OCI-LY1 (cell line): ENCODE measurements at regions not wholly inside any gene's neighbourhood (a gene's known extent, or its start where the extent isn't known, plus 50 kb on each side); places are given as distances from the start of the nearest gene placed in this dataset.

Experiments used
- H2AFZ ChIP-seq: fragments of 200-600 bp; sonication (generic), shearing (Covaris generic); 2 replicates; pipeline ENCODE4 v1.6.0; 2014; ENCODE audit warnings: antibody characterized with exemption, mild to moderate bottlenecking, low read length
- H3F3A ChIP-seq: fragments of 200-600 bp; sonication (generic), shearing (Covaris generic); 2 replicates; pipeline ENCODE4 v1.6.0; 2014; ENCODE audit warnings: mild to moderate bottlenecking, antibody characterized with exemption, low read length, moderate library complexity; ENCODE audit not compliant: insufficient read depth
- H3K27ac ChIP-seq: fragments of 200-600 bp; sonication (generic); 2 replicates; pipeline ENCODE4 v1.5.1; 2014; ENCODE audit warnings: low read length, mixed run types, mild to moderate bottlenecking, low read depth; ENCODE audit not compliant: poor library complexity, severe bottlenecking
- H3K27me3 ChIP-seq: fragments of 200-600 bp; sonication (generic); 2 replicates; pipeline ENCODE4 v1.6.0; 2014; ENCODE audit warnings: antibody characterized with exemption, mild to moderate bottlenecking, low read length, moderate library complexity; ENCODE audit not compliant: insufficient read depth
- H3K36me3 ChIP-seq: fragments of 200-600 bp; sonication (generic); 2 replicates; pipeline ENCODE4 v1.6.1; 2014; ENCODE audit warnings: mild to moderate bottlenecking, antibody characterized with exemption, low read length, moderate library complexity, mixed read lengths; ENCODE audit not compliant: insufficient read depth
- H3K4me1 ChIP-seq: fragments of 200-600 bp; sonication (generic); 2 replicates; pipeline ENCODE4 v1.5.1; 2014; ENCODE audit warnings: mild to moderate bottlenecking, low read length, moderate library complexity; ENCODE audit not compliant: insufficient read depth, severe bottlenecking
- H3K4me2 ChIP-seq: fragments of 200-600 bp; sonication (generic), shearing (Covaris generic); 2 replicates; pipeline ENCODE4 v1.6.1; 2014; ENCODE audit warnings: low read length
- H3K4me3 ChIP-seq: fragments of 200-600 bp; sonication (generic); 2 replicates; pipeline ENCODE4 v1.5.1; 2014; ENCODE audit warnings: low read length, low read depth, mild to moderate bottlenecking, mixed read lengths; ENCODE audit not compliant: poor library complexity, severe bottlenecking
- H3K79me2 ChIP-seq: fragments of 200-600 bp; shearing (Covaris generic); 2 replicates; pipeline ENCODE4 v1.6.1; 2016; ENCODE audit warnings: mixed run types, low read length, mixed read lengths; ENCODE audit not compliant: insufficient read depth
- H3K9ac ChIP-seq: fragments of 200-600 bp; sonication (generic), shearing (Covaris generic); 2 replicates; pipeline ENCODE4 v1.6.1; 2014; ENCODE audit warnings: mild to moderate bottlenecking, low read length, mixed read lengths
- H3K9me2 ChIP-seq: fragments of 200-600 bp; sonication (generic), shearing (Covaris generic); 2 replicates; pipeline ENCODE4 v1.6.1; 2014; ENCODE audit warnings: low read depth, mild to moderate bottlenecking, low read length, mixed read lengths
- H3K9me3 ChIP-seq: fragments of 200-600 bp; shearing (Covaris generic); 2 replicates; pipeline ENCODE4 v1.6.1; 2014; ENCODE audit warnings: low read length, mixed read lengths
- H4K20me1 ChIP-seq: fragments of 200-600 bp; sonication (generic), shearing (Covaris generic); 2 replicates; pipeline ENCODE4 v1.6.0; 2016; ENCODE audit warnings: mild to moderate bottlenecking, low read length; ENCODE audit not compliant: insufficient read depth
- EZH2 ChIP-seq: fragments of 200-600 bp; sonication (generic), shearing (Covaris generic); IDR thresholded peaks from 2 replicates; pipeline ENCODE4 v1.8.0; 2017; ENCODE audit warnings: borderline replicate concordance, mixed run types, mild to moderate bottlenecking, antibody characterized with exemption, low read length, moderate library complexity, mixed read lengths
- TF ChIP-seq, protein P1 (sequence below): fragments of 200-600 bp; sonication (generic), shearing (Covaris generic); IDR thresholded peaks from 2 replicates; pipeline ENCODE4 v1.5.1; 2017; ENCODE audit warnings: mild to moderate bottlenecking, antibody characterized with exemption, low read length, moderate library complexity, mixed read lengths

DNA sequence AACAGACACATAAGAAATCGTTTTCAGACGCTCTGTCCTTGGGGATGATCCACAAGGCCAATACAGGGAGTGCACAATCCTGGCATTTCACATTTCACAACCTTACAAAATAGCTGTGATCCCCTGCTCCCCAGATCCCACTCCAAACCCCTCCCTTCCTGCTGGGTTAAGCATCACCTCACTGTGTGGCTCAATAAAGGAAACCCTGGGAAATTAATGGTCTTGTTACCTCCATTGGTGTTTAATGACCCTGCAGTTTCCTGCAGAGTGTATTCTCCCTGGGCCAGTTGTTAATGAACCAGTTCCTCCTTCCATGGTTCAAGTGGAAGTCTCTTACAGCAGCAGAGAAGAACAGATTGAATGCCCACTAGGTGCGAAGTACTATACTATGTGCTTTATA lies 334.7 kb downstream of the OMA1 start:
- Histone ChIP-seq H3K79me2 (no peaks in the 10 kb centered on the region), H2AFZ (no peak overlapping the region), H3K9me3 (no peaks in the 10 kb centered on the region), H3K4me3 (no peak overlapping the region), H3K9ac (no peak overlapping the region), H4K20me1 (no peaks in the 10 kb centered on the region), H3K27ac (no peak overlapping the region), H3F3A (no peaks in the 10 kb centered on the region), H3K4me1 (no peaks in the 10 kb centered on the region), H3K4me2 (no peak overlapping the region), H3K36me3 (no peaks in the 10 kb centered on the region), H3K27me3 (no peaks in the 10 kb centered on the region), H3K9me2 (no peaks in the 10 kb centered on the region)
- TF ChIP-seq, protein P1, sequence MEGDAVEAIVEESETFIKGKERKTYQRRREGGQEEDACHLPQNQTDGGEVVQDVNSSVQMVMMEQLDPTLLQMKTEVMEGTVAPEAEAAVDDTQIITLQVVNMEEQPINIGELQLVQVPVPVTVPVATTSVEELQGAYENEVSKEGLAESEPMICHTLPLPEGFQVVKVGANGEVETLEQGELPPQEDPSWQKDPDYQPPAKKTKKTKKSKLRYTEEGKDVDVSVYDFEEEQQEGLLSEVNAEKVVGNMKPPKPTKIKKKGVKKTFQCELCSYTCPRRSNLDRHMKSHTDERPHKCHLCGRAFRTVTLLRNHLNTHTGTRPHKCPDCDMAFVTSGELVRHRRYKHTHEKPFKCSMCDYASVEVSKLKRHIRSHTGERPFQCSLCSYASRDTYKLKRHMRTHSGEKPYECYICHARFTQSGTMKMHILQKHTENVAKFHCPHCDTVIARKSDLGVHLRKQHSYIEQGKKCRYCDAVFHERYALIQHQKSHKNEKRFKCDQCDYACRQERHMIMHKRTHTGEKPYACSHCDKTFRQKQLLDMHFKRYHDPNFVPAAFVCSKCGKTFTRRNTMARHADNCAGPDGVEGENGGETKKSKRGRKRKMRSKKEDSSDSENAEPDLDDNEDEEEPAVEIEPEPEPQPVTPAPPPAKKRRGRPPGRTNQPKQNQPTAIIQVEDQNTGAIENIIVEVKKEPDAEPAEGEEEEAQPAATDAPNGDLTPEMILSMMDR: no peak
- no peak for TF ChIP-seq EZH2

DNA sequence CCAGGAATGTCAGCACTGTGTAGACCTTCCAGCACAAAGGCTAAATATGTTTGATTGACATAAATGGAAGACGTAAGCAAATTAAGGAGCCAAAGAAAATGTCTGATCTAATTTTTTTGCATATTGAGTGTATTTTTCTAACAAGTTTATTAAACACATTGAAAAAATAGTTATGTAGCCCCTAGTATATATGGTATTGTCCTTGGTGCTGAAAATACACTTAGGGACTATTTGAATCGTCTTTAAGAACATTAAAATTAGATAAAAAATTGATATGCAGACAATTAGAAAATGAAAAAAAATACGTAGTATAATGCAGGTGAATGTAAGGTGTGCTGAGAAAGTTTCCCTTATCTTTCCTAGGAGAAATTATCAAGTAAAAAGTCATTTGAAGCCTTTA lies 337.0 kb downstream of the OMA1 start:
- Histone ChIP-seq H3K9ac (no peak overlapping the region), H3K9me3 (no peaks in the 10 kb centered on the region), H3K4me1 (no peaks in the 10 kb centered on the region), H3K27me3 (no peaks in the 10 kb centered on the region), H3F3A (no peaks in the 10 kb centered on the region), H3K27ac (no peak overlapping the region), H3K9me2 (no peaks in the 10 kb centered on the region), H3K4me3 (no peak overlapping the region), H3K36me3 (no peaks in the 10 kb centered on the region), H3K79me2 (no peaks in the 10 kb centered on the region), H2AFZ (no peak overlapping the region), H4K20me1 (no peaks in the 10 kb centered on the region), H3K4me2 (no peak overlapping the region)
- TF ChIP-seq EZH2: no peak
- TF ChIP-seq, protein P1: no peak

DNA sequence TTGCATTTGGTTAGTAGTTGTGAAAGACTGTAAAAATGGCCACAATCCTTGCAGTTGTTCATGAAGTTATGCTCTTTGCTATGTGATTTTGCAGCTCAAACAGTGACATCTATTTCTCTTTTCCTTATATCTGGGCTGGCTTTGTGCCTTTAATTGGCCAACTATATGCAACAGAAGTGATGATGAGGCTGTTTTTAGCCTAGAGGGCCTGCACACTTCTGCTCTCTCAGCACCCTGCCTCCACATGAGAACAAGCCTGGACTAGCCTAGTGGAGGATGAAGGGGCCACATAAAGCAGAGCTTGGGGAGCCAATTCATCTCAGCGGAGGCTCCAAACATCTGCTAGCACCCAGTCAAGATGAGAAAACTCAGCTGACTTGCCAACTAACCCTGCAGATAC lies 339.8 kb downstream of the OMA1 start:
- H4K20me1 ChIP-seq: no peaks in the 10 kb centered on the region
- TF ChIP-seq EZH2: no peak
- TF ChIP-seq, protein P1: no peak

More for the DNA sequence above, 339.8 kb downstream of the OMA1 start:
- Histone ChIP-seq H3K27ac (no peak overlapping the region), H3K4me1 (no peaks in the 10 kb centered on the region), H3K4me2 (no peak overlapping the region), H3F3A (no peaks in the 10 kb centered on the region), H3K79me2 (no peaks in the 10 kb centered on the region), H3K27me3 (no peaks in the 10 kb centered on the region), H3K9ac (no peak overlapping the region), H3K36me3 (no peaks in the 10 kb centered on the region), H3K9me3 (no peaks in the 10 kb centered on the region), H3K9me2 (no peaks in the 10 kb centered on the region), H3K4me3 (no peak overlapping the region), H2AFZ (no peak overlapping the region)
